Right lung (tissue), 2 donors: ENCODE measurements at regions not wholly inside any gene's neighbourhood (a gene's known extent, or its start where the extent isn't known, plus 50 kb on each side); places are given as distances from the start of the nearest gene placed in this dataset.

Experiments
- DNase-seq, 2 donors: peaks; one replicate each; pipeline ENCODE4 v3.0.0-alpha.2; 2013

DNA sequence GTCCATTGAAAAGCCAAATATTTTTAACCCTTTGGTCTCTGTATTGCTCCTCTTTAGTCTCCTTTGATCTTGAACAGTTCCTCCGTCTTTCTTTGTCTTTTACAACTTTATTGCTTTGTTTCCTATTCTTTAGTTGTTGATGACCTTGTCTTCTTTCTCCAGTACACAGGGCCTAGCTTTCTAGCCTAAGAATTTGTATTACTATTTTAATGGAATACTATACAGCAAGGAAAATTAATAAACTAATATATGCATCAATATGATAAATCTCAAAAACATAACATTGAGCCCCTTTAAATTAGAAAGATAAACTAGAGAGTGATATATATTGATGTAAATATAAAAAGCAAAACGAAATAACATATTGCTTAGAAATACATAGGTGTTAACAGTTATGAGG lies 88.7 kb downstream of the NR1D2 start:
- no peak for DNase-seq

DNA sequence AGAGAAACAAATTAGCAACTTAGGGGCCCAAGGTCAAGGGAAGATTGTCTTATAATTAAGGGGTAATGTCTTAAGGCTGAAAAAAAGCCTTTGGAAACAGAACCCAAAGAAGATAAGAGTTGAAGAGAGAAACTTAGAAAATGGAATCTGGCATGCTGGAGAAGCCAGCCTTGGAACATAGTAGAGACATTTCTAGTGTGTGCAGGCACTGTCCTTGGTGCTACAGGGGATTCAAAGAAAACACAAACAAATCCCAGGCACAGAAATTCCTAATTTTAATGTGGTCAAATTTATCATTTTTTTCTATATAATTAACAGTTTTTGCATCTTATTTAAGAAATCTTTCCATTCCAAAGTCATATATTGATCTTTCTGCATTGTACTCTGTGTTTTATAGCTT lies 89.4 kb downstream of the NR1D2 start:
- no peak for DNase-seq

- no peak for DNase-seq
Observed at GRCh38 chr3:24037971-24038370, 92.9 kb downstream of the NR1D2 start.

DNA sequence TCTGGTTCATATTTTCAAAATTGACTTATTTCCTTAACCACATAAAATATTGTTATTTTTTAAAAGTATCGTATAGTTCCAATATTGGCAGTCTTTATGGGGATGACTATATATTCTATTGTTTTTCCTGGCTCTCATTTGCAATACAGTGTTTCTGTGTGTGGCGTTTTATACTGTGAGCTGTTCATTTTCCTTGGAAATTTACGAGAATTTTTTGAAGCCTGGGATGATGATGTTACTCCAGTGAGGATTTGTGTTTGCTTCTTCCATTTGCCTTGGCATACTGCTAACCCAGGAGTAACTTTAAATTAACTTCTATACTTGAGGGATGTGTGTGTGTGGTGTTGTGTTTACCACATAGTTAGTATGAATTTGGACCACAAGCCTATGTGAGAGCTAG lies 95.2 kb downstream of the NR1D2 start:
- DNase-seq: no peak

DNA sequence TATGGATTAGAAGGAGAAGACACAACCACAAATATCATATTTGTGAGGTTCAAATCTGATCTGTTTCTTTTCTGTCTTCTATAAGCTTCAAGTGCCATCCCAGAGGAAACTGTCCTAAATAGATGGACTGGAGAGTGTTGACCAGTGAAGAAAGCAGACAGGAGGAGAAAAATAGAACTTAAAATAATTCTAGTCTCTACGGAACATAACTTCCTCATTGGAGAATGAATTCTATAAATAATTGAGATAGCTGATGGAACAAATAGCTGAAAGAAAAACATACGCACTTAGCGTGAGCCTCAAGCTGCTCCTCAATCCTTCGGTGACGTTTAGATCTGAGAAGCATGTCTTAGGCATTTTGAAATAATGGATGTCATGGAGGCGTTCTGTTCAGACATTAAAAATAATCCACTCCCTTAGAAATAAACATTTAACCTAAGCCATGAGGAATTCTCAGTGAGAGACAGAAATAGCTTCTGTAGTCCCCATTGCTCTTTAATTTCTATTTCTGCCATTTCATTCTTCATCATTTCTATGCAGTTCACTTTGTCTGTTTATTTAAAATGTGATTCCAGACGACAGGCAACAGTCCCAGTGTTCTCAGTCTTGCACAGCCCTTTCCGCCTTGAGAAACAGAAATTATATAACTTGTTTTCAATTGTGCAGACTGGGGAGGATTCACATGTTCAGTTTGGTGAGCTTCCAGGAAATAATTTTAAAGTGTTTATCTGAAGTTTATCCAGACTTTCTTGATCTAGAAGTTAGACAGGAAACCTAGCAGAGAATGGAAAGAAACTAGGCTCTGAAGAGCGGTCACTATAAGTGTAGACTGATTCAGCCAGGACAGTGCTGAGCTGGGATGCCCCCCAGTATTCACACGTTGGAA lies 97.3 kb downstream of the NR1D2 start:
- peak in 1 of 2 donors; percentile 19 for DNase-seq

GRCh38 chr3:24043168-24043567 lies 98.1 kb downstream of the NR1D2 start:
- no peak for DNase-seq

DNA sequence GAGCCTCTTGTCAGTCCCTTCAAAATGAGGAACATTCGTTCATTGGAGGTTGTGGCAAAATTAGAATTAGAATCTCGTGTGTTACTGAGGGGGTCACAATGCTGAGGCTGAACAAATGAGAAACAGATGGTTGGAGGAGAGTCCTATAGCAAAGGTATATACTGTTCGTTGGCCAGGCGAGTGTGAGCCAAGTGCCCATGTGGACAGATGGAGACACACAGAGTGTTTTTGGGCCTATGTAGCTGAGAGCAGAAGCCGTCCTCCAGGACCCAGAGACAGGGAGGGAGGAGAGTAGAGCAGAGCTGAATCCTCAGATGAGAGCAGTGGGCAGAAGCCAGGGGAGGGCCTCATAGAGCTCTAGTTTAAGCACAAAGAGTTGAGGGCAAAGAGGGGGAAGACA lies 98.9 kb downstream of the NR1D2 start:
- no peak for DNase-seq

DNA sequence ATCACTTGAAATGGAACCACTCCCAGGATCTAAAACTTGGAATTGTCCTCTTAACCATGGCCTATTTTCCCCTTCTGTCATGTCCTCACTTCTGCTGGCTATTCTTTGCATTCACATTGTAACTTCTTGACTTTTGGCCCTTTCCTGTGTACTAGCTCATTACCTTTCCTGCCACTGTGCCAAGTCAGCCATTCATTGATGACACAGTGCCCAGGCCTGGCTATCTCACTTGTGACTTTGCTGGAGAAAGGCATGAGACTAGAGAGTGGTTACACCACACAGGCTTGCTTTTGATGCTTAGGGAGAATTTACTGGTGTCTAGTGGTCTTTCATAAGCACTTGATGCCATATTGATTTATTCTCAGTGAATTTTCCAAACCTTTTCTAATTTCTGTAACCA lies 101.1 kb downstream of the NR1D2 start:
- DNase-seq: no peak

GRCh38 chr3:24047513-24047912 lies 102.4 kb downstream of the NR1D2 start:
- no peak for DNase-seq

DNA sequence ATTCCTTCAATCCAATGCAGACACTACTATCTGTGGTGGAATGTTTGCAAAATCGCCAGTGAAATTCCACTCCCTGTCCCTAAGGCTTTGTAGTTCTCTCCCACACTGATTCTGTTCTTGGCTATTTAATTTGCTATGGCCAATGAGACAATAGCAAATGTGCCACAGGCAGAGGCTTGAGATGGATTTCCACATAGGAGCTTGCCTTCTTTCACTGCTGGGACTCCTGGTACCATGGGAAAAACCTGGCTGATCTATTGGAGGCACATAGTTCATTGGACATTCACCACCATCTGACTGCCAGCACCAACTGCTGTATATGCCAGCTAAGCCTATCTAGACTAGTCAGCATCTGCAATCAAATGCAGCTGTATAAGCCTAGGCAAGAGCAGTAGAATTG lies 103.8 kb downstream of the NR1D2 start:
- no peak for DNase-seq

- DNase-seq: no peak
Observed at GRCh38 chr3:24052446-24052845, 107.4 kb downstream of the NR1D2 start.

GRCh38 chr3:24058940-24059705 lies 114.0 kb downstream of the NR1D2 start:
- DNase-seq: no peak

DNA sequence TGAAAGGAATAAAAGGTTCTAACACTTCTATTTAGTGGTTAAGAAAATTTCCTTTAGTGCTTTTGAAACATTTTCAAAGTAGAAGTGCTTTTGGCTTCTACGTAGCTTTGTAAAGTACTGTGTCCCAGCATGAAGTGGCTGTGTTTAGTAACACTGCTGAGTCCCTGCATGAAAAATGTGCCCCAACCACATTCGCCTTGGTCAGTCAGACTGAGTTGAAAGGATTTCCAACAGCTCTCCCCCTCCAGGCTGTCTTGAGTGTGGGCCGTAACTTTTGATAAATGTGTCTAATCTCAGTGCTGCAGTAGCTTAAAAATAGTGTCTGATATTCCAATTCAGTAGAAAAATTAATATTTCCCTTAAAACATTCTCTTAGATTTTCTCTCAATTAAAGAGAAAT lies 115.0 kb downstream of the NR1D2 start:
- peak; percentile 54 to 61 for DNase-seq

DNA sequence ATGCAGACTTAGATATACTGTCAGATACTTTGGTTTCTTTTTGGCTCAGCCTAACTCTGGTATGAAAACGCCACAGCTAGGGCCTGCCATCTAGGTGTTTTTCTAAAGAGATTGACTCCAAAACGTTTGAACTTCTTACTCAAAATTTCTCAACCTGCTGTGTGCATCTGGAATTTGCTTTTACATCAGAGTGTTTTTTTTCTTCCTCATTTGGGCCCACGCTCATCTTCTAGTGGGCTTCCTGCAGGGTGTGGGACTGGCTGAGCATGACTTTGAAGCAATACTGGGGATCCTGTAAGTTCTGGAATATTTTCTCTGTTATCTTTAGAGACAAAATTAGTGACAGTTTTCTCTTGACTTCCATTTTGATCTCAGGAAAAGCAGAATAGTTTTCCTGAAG lies 117.8 kb downstream of the NR1D2 start:
- DNase-seq: no peak
